ENCODE measurements at regions not wholly inside any gene's neighbourhood (a gene's known extent, or its start where the extent isn't known, plus 50 kb on each side); places are given as distances from the start of the nearest gene placed in this dataset.
A peak's percentile ranks its signal among the peaks of the same experiment; 100 is the strongest.
"Not testable (repeated sequence)": the region's sequence is repeated elsewhere in the genome, so short reads cannot be mapped to it uniquely, and the experiment has no call there.

GRCh38 chr11:42422090-42422489, 889.7 kb upstream of the API5 start:
- no peaks in the 10 kb centered on the region for H3K9me3 Mint-ChIP-seq (ENCODE audit: unreplicated experiment)
- DNase-seq (ENCODE audit: low read depth) (peak; percentile 60), FAIRE-seq (peak; percentile 9)
- no peaks in the 10 kb centered on the region for H3K9me3 ChIP-seq (ENCODE audit: insufficient read depth, low read depth, low read length)
- no peaks in the 10 kb centered on the region for H3K4me1 Mint-ChIP-seq (ENCODE audit: low read depth, unreplicated experiment)
- no peaks in the 10 kb centered on the region for H3K36me3 Mint-ChIP-seq (ENCODE audit: low read depth, unreplicated experiment)
- no peaks in the 10 kb centered on the region for H3K4me1 ChIP-seq (ENCODE audit: insufficient read depth, low read length)
- H3K4me3 Mint-ChIP-seq (ENCODE audit: unreplicated experiment) = no peak overlapping the region
- H3K27ac ChIP-seq (ENCODE audit: low read depth, low read length) = no peak overlapping the region
- H4K20me1 ChIP-seq (ENCODE audit: insufficient read depth, low read length) = no peaks in the 10 kb centered on the region
- no peaks in the 10 kb centered on the region for H3K79me2 ChIP-seq (ENCODE audit: insufficient read depth, low read length)
- H3K4me3 ChIP-seq (ENCODE audit: insufficient read depth, low read depth, low read length) = no peak overlapping the region
- no peak for TF ChIP-seq EZH2 (IDR thresholded peaks at IDR 0.05; ENCODE audit: insufficient read depth, low read length)
- TF ChIP-seq, protein P1, sequence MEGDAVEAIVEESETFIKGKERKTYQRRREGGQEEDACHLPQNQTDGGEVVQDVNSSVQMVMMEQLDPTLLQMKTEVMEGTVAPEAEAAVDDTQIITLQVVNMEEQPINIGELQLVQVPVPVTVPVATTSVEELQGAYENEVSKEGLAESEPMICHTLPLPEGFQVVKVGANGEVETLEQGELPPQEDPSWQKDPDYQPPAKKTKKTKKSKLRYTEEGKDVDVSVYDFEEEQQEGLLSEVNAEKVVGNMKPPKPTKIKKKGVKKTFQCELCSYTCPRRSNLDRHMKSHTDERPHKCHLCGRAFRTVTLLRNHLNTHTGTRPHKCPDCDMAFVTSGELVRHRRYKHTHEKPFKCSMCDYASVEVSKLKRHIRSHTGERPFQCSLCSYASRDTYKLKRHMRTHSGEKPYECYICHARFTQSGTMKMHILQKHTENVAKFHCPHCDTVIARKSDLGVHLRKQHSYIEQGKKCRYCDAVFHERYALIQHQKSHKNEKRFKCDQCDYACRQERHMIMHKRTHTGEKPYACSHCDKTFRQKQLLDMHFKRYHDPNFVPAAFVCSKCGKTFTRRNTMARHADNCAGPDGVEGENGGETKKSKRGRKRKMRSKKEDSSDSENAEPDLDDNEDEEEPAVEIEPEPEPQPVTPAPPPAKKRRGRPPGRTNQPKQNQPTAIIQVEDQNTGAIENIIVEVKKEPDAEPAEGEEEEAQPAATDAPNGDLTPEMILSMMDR (IDR thresholded peaks at IDR 0.05; ENCODE audit: insufficient read depth, low read depth, low read length) = no peak
- H3K27me3 Mint-ChIP-seq (ENCODE audit: low read depth, unreplicated experiment) = no peaks in the 10 kb centered on the region
- H2AFZ ChIP-seq (ENCODE audit: low read depth, low read length) = no peak overlapping the region
- H3K9ac ChIP-seq (ENCODE audit: low read length) = no peak overlapping the region
- H3K36me3 ChIP-seq (ENCODE audit: insufficient read depth, low read length) = no peaks in the 10 kb centered on the region
- no peak overlapping the region for H3K27ac Mint-ChIP-seq (ENCODE audit: unreplicated experiment)
- no peaks in the 10 kb centered on the region for H3K27me3 ChIP-seq (ENCODE audit: insufficient read depth, low read length)
- H3K4me2 ChIP-seq (ENCODE audit: low read length) = no peak overlapping the region

- not testable (repeated sequence) for FAIRE-seq; H3K9me3 Mint-ChIP-seq (ENCODE audit: unreplicated experiment)
These were observed 876.9 kb upstream of the API5 start for GRCh38 chr11:42434911-42435310.

GRCh38 chr11:42444406-42444805, 867.4 kb upstream of the API5 start:
- H3K4me3 Mint-ChIP-seq (ENCODE audit: unreplicated experiment) = no peak overlapping the region
- Histone ChIP-seq H3K27me3 (ENCODE audit: insufficient read depth, low read length) (no peaks in the 10 kb centered on the region), H2AFZ (ENCODE audit: low read depth, low read length) (no peak overlapping the region), H3K79me2 (ENCODE audit: insufficient read depth, low read length) (no peaks in the 10 kb centered on the region), H3K9me3 (ENCODE audit: insufficient read depth, low read depth, low read length) (peaks cover 5% of the 10 kb centered on the region), H3K36me3 (ENCODE audit: insufficient read depth, low read length) (no peaks in the 10 kb centered on the region), H3K4me2 (ENCODE audit: low read length) (no peak overlapping the region), H4K20me1 (ENCODE audit: insufficient read depth, low read length) (no peaks in the 10 kb centered on the region), H3K4me3 (ENCODE audit: insufficient read depth, low read depth, low read length) (no peak overlapping the region), H3K4me1 (ENCODE audit: insufficient read depth, low read length) (no peaks in the 10 kb centered on the region), H3K9ac (ENCODE audit: low read length) (no peak overlapping the region), H3K27ac (ENCODE audit: low read depth, low read length) (no peak overlapping the region)
- H3K27ac Mint-ChIP-seq (ENCODE audit: unreplicated experiment) = no peak overlapping the region
- TF ChIP-seq, protein P1 (IDR thresholded peaks at IDR 0.05; ENCODE audit: insufficient read depth, low read depth, low read length) = no peak
- no peak for TF ChIP-seq EZH2 (IDR thresholded peaks at IDR 0.05; ENCODE audit: insufficient read depth, low read length)
- peaks cover 5% of the 10 kb centered on the region for H3K9me3 Mint-ChIP-seq (ENCODE audit: unreplicated experiment)
- no peaks in the 10 kb centered on the region for H3K36me3 Mint-ChIP-seq (ENCODE audit: low read depth, unreplicated experiment)
- FAIRE-seq (no peak), DNase-seq (ENCODE audit: low read depth) (no peak)
- no peaks in the 10 kb centered on the region for H3K4me1 Mint-ChIP-seq (ENCODE audit: low read depth, unreplicated experiment)
- no peaks in the 10 kb centered on the region for H3K27me3 Mint-ChIP-seq (ENCODE audit: low read depth, unreplicated experiment)

More at GRCh38 chr11:42434911-42435310, 876.9 kb upstream of the API5 start:
- not testable (repeated sequence) for H3K4me3 Mint-ChIP-seq (ENCODE audit: unreplicated experiment); H3K36me3 Mint-ChIP-seq (ENCODE audit: low read depth, unreplicated experiment); DNase-seq (ENCODE audit: low read depth); H3K27ac ChIP-seq (ENCODE audit: low read depth, low read length); H3K4me1 Mint-ChIP-seq (ENCODE audit: low read depth, unreplicated experiment); H3K27me3 ChIP-seq (ENCODE audit: insufficient read depth, low read length); H3K36me3 ChIP-seq (ENCODE audit: insufficient read depth, low read length); H3K9ac ChIP-seq (ENCODE audit: low read length); H3K79me2 ChIP-seq (ENCODE audit: insufficient read depth, low read length); H2AFZ ChIP-seq (ENCODE audit: low read depth, low read length); H3K4me1 ChIP-seq (ENCODE audit: insufficient read depth, low read length); H3K4me3 ChIP-seq (ENCODE audit: insufficient read depth, low read depth, low read length); H3K4me2 ChIP-seq (ENCODE audit: low read length); H3K27me3 Mint-ChIP-seq (ENCODE audit: low read depth, unreplicated experiment); H3K27ac Mint-ChIP-seq (ENCODE audit: unreplicated experiment); H4K20me1 ChIP-seq (ENCODE audit: insufficient read depth, low read length); H3K9me3 ChIP-seq (ENCODE audit: insufficient read depth, low read depth, low read length)
